AG10803 (cell line): ENCODE measurements at regions not wholly inside any gene's neighbourhood (a gene's known extent, or its start where the extent isn't known, plus 50 kb on each side); places are given as distances from the start of the nearest gene placed in this dataset.
A peak's percentile ranks its signal among the peaks of the same experiment; 100 is the strongest.

Experiments
- DNase-seq: peaks from one replicate; pipeline ENCODE4 v3.0.0; 2010; ENCODE audit warnings: low read depth
- H3K4me3 ChIP-seq: 2 replicates; pipeline ENCODE4 v1.5.1; 2011; ENCODE audit warnings: mild to moderate bottlenecking, low read length, control low read depth
- CTCF ChIP-seq: conservative IDR thresholded peaks from 2 replicates; pipeline ENCODE4 v1.5.1; 2011; ENCODE audit warnings: mild to moderate bottlenecking, low read length, control low read depth, inconsistent platforms

DNA sequence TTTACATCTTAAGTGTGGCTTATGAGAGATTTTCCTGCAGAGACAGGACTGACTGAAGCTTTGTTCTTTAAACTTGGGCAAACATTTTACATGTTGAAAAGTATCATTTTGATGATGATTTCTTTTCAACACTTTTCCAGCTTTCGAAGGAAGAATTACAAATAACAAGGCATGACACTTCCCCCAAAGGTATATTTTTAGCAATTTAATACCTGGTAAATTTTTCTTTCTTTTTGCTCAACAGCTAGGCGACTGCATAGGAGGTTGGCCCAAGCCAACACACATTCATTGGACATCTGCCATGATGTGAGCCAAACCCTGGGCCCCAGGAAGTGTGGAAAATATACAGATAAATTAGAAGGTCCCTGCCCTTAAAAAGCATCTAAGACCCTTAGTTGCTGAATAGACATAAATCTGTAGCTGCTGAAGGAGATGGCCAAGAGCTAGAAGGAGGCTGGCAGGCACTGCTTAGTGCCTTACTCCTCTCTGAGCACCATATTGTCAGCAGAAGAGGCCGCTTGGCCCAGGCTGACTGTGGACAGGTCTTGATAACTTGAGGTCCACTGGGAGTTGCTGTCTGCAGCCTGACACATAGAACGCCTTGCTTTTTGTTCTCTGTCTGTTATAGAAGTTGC, 53.3 kb upstream of the CD44 start:
- no peak for DNase-seq
- no peak for TF ChIP-seq CTCF
- H3K4me3 ChIP-seq, result no peak overlapping the region

DNA sequence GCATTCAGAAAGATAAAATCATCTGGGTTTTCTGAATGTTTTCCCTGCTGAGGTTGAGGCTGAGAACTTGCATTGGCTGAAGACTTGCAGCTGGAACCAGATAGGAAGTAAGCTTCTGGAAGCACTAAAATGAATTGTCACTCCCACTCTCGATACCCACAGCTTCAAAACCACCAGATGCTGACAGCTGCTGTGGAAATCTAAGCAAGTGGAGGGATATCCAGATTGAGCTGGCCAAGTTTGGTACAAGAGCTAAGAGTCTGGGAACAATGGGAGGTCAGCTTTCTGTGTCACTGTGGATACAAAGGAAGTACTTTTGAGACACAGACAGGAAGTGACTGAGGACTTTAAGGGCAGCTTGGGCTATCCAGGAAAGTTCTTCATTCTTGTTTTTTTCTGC, 51.3 kb upstream of the CD44 start:
- DNase-seq, result peak; percentile 78
- TF ChIP-seq CTCF, result no peak
- H3K4me3 ChIP-seq, result no peak overlapping the region

DNA sequence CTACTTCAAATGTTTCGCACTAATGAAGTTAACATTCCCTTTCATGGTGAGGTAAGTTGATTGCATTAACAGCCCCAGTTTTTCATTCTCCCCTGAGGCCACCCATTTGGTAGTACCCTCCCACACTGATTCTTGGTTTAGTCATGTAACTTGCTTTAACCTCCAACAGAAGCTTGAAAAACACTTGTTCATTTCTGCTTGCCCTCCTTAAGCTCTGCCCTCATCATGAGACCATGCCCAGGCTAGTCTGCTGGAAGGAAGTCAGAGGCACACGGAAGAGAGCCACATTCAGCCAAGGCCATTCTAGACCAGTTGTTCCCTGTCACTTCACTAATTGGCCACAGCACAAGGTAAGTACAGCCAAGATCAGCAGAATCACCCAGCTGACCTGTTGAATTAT, 50.7 kb upstream of the CD44 start:
- no peak for TF ChIP-seq CTCF
- H3K4me3 ChIP-seq, result no peak overlapping the region
- DNase-seq, result no peak

- TF ChIP-seq CTCF, result no peak
- H3K4me3 ChIP-seq, result no peak overlapping the region
- no peak for DNase-seq
Observed at GRCh38 chr11:35088676-35089075, 50.3 kb upstream of the CD44 start.
